ENCODE measurements at regions not wholly inside any gene's neighbourhood (a gene's known extent, or its start where the extent isn't known, plus 50 kb on each side); places are given as distances from the start of the nearest gene placed in this dataset.

- TF ChIP-seq EZH2 (IDR thresholded peaks at IDR 0.05) (no peak), POLR2AphosphoS5 (IDR thresholded peaks at IDR 0.05; ENCODE audit: borderline replicate concordance, low read depth, low read length) (no peak)
These were observed 717.7 kb downstream of the LIG4 start for GRCh38 chr13:107497661-107498060.

Data from SK-N-MC (cell line).